ENCODE measurements at regions not wholly inside any gene's neighbourhood (a gene's known extent, or its start where the extent isn't known, plus 50 kb on each side); places are given as distances from the start of the nearest gene placed in this dataset.

GRCh38 chr4:130486186-130486585 is 1390.2 kb downstream of the C4orf33 start:
- no peak overlapping the region for H3K27ac ChIP-seq
- no peak for DNase-seq (ENCODE audit: low read depth, low spot score)

DNA sequence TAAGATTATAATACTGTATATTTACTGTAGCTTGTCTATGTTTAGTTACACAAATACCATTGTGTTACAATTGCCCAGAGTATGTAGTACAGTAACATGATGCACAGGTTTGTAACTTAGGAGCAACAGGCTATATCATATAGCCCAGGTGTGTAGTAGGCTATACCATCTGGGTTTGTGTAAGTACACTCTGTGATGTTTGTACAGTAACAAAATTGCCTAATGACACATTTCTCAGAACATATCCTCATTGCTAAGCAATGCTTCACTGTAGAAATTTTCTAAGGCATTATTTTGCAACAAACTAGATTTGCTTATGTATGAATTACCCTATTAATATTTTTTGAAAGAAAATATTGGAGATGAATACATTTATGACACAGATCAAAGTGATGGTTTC is 1390.9 kb downstream of the C4orf33 start:
- H3K27ac ChIP-seq: no peak overlapping the region
- DNase-seq (ENCODE audit: low read depth, low spot score): no peak

- DNase-seq (ENCODE audit: low read depth, low spot score): no peak
- no peak overlapping the region for H3K27ac ChIP-seq
Measured at GRCh38 chr4:130510661-130511060, 1414.7 kb downstream of the C4orf33 start.

DNA sequence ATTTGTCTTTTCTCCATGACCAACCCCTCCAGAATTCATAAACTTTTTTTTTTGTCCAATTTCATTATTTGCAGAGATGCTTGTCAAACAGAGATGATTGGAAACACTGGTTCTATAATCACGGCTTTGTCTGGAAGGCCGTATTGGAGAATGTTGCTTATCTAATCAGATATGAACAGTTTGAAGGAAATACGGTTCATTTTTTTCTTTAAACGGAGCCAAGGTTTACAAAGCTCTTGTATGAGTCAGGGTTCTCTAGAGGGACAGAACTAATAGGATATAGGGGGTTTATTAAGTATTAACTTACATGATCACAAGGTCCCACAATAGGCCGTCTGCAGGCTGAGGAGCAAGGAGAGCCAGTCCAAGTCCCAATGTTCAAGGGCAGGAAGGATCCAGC is 1415.8 kb downstream of the C4orf33 start:
- H3K27ac ChIP-seq: no peak overlapping the region
- DNase-seq (ENCODE audit: low read depth, low spot score): no peak

DNA sequence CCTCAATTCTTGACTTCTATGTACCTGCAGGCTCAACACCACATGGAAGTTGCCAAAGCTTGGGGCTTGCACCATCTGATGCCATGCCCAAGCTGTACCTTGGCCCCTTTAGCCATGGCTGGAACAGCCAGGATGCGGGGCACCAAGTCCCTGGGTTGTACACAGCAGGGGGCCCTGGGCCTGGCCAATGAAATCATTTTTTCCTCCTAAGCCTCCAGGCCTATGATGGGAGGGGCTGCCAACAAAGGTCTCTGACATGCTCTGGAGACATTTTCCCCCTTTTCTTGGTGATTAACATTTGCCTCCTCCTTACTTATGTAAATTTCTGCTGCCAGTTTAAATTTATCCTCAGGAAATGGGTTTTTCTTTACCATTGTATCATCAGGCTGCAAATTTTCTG is 1428.1 kb downstream of the C4orf33 start:
- no peak for DNase-seq (ENCODE audit: low read depth, low spot score)
- H3K27ac ChIP-seq: no peak overlapping the region

DNA sequence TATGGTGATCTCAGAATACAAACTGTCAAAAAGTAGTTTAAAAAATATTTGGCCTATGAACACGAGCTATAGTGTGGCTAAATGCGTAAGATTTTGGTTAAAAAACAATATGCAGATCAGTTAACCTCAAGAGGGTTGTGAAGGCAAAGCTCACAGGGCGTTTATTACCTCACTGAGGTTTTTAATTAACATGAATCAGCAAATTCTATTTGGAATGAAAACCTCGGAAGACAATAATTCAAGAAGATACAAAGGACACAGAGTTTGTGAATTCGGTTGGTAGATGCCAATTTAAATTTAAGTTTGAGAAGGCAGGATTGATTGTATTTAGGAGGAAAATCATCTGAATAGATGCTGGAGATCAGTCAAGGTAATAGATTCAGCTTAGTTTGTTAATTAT is 1434.6 kb downstream of the C4orf33 start:
- no peak overlapping the region for H3K27ac ChIP-seq
- no peak for DNase-seq (ENCODE audit: low read depth, low spot score)

DNA sequence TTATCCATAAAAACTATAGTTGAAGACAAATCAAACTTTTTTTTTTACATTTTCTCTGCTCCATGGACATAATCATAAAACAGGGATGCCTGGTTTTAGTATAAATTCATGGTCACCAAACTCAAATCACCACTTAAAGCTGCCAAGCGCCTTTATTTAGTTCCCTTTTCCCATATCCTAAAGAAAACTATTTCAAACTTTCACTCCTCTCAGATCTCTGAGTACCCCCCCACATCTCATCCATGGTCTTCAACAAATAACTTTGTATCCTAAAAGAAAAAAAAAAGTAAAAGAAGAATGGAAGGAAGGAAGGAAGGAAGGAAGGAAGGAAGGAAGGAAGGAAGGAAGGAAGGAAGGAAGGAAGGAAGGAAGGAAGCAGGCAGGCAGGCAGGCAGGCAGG is 1438.7 kb downstream of the C4orf33 start:
- no peak for DNase-seq (ENCODE audit: low read depth, low spot score)
- H3K27ac ChIP-seq: no peak overlapping the region

DNA sequence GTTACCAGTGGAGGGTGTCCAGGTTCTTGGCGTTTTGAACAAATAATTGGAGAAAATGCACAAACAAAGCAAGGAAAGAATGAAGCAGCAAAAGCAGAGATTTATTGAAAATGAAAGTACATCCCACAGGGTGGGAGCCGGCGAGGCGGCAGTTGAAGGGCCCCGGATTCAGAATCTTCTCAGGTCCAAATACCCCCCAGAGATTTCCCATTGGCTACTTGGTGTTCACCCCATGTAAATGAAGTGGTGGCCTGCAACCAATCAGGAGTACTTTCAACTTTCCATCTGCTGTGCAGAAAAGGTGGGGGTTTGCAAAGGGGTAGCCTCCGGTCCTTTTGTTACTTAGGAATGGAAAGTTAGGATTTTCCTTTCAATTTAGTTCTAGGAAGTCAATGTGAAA is 1447.0 kb downstream of the C4orf33 start:
- no peak overlapping the region for H3K27ac ChIP-seq
- no peak for DNase-seq (ENCODE audit: low read depth, low spot score)

GRCh38 chr4:130545171-130545570 is 1449.2 kb downstream of the C4orf33 start:
- DNase-seq (ENCODE audit: low read depth, low spot score): no peak
- no peak overlapping the region for H3K27ac ChIP-seq

DNA sequence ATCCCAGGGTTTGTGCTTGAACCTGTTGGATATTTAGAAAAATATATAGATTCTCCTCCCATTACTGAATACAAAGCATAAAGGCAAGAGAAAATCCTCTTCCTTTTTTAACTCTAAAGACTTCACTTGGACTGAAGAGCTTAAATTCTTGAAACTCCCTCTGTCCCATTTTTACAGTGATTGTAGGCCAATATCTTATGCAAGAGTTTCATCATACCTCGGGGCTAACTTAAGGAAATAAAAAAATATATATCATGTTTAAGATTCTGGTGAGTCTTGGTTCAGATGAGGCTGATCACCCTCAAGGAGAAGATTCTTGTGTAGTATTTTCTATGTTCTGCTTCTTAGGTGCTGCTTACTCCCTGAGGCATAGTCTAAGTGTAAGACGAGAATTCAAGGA is 1449.6 kb downstream of the C4orf33 start:
- DNase-seq (ENCODE audit: low read depth, low spot score): no peak
- H3K27ac ChIP-seq: no peak overlapping the region

GRCh38 chr4:130559268-130559667 is 1463.3 kb downstream of the C4orf33 start:
- H3K27ac ChIP-seq: no peak overlapping the region
- DNase-seq (ENCODE audit: low read depth, low spot score): no peak

- no peak overlapping the region for H3K27ac ChIP-seq
- DNase-seq (ENCODE audit: low read depth, low spot score): no peak
Measured at GRCh38 chr4:130563185-130563888, 1467.4 kb downstream of the C4orf33 start.

DNA sequence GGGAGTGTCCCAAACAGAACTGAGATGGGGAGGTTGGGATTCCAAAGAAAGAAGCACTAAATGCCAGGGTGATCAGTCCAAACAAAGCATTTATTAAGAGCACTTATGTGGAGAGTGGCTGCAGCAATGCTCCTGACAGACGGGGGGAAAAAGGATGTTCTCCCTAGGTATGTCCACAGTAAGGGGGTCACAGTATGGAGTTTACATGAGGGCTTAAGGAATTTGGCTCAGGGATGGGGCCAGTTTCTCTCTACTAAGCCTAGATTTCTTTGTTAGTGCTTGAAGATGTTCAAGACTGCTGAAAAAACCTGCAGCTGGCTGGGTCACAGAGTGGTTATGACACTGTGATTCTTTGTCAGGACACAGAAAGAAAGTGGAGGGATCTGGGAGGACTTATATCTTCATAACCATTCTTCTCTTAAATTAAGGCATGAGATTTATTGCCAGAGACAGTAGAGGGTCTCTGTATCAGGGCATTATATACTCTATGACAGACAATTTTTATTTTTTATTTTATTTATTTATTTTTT is 1468.0 kb downstream of the C4orf33 start:
- no peak for DNase-seq (ENCODE audit: low read depth, low spot score)
- H3K27ac ChIP-seq: no peak overlapping the region

- no peak for DNase-seq (ENCODE audit: low read depth, low spot score)
- no peak overlapping the region for H3K27ac ChIP-seq
Measured at GRCh38 chr4:130568746-130569145, 1472.8 kb downstream of the C4orf33 start.

DNA sequence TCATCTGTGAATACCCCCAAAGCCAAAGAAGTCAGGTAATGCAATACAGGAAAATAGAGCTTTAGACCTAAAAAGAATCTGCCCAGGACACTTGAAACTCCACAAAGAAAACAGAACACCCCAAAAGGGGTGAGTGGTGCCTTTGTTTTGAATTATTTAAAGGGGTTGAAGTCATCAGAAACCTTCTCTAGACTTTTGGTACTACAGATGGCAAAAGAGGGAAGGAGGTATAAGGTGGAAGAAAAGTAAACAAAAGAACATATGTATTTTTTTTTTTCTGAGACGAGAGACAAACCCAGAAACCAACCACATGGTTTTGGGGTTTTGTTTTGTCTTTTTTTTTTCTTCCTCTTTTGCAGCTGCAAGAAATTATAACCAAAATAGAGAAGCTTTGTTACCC is 1477.8 kb downstream of the C4orf33 start:
- DNase-seq (ENCODE audit: low read depth, low spot score): no peak

GRCh38 chr4:130574215-130574614 is 1478.3 kb downstream of the C4orf33 start:
- DNase-seq (ENCODE audit: low read depth, low spot score): no peak
- no peak overlapping the region for H3K27ac ChIP-seq

More for the DNA sequence above, 1477.8 kb downstream of the C4orf33 start:
- H3K27ac ChIP-seq: no peak overlapping the region

DNA sequence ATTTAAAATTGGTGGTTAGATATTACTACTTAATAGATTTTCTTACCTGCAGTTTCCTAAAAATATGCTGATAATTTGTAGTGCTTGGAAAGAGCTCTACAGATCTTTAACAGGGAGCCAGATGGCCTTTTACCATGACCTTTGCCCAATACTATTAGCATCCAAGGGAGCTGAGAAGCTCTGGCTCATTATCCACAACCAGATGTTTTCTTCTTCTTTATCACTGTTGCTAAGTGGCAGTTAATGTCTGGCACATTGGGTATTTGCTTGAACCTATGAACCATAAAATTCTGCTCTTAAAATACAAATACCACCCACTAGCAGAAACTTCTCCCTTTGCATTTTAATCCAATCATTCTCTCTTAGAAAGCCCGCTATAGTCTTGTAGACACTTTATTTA is 1480.3 kb downstream of the C4orf33 start:
- DNase-seq (ENCODE audit: low read depth, low spot score): no peak

DNA sequence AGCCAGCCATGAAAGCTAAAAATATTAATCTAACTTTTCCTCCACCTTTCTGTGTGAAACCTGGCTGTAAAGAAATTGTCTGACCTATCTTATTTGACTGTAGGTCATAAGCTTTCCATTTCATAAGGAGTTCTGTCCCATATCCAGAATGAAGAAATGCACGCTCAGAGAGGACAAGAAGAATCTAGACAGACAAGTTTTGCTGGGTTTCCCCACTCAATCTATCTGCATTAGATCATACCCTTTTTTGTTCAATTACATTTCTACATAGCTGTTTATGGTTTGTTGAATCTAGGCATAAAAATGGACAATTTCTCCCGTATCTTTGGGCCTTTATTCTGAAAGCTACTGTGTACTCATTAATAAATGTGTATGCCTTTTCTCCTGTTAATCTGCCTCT is 1495.1 kb downstream of the C4orf33 start:
- DNase-seq (ENCODE audit: low read depth, low spot score): no peak
- H3K27ac ChIP-seq: no peak overlapping the region

More for the DNA sequence above, 1480.3 kb downstream of the C4orf33 start:
- no peak overlapping the region for H3K27ac ChIP-seq

DNA sequence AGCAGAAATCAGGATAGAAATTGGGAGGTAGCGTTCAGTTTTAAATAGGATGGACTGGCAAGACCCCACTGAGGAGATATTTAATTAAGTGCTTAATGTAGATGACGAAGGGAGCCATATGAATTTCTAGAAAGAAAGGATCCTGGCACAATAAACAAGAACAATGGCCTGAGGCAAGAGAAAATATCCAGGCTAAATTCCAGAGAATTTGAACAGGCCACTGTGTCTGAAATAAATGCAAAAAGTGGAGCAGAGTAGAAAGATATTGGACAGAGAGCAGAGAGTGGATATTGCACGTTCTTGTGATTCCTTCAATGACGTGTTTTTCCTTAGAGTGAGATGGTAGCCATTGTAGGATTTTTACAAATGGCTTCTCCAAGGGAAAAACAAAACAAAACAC is 1504.8 kb downstream of the C4orf33 start:
- no peak overlapping the region for H3K27ac ChIP-seq
- no peak for DNase-seq (ENCODE audit: low read depth, low spot score)

GRCh38 chr4:130603043-130603442 is 1507.1 kb downstream of the C4orf33 start:
- no peak overlapping the region for H3K27ac ChIP-seq
- no peak for DNase-seq (ENCODE audit: low read depth, low spot score)

DNA sequence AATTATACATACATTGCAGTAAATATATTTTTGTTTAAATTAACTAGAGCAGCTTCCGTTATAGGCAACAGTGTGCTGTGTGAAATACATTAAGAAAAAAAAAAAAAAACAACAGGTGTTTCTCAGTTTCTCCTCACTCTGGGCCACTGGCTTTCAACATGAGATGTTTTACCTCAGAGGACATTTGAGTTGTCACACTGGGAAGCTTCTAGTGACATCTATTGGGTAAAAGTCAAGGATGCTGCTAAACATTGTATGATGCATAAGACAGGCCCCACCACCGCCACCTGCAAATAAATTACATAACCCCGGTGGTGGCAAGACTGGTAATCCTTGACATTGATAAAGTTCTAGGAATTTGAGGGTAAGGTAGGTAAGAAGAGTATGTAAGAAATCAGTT is 1512.2 kb downstream of the C4orf33 start:
- DNase-seq (ENCODE audit: low read depth, low spot score): no peak
- H3K27ac ChIP-seq: no peak overlapping the region

GRCh38 chr4:130628531-130628930 is 1532.6 kb downstream of the C4orf33 start:
- no peak for DNase-seq (ENCODE audit: low read depth, low spot score)
- H3K27ac ChIP-seq: no peak overlapping the region
